ENCODE measurements at regions not wholly inside any gene's neighbourhood (a gene's known extent, or its start where the extent isn't known, plus 50 kb on each side); places are given as distances from the start of the nearest gene placed in this dataset.

GRCh38 chr3:72560846-72561675, 287.2 kb downstream of the SHQ1 start:
- no peak overlapping the region for H2BK120ac ChIP-seq (ENCODE audit: low read depth, low read length, poor library complexity, severe bottlenecking)
- H3K14ac ChIP-seq (ENCODE audit: insufficient read depth, low read length), result no peak overlapping the region
- H3K27ac Mint-ChIP-seq, result peak overlapping the region; percentile 83 to 94 (median 90); a peak in 6 of 7 replicates
- peaks cover 12 to 20% of the 10 kb centered on the region in 2 experiments for H3K9me3 Mint-ChIP-seq
- H2AK5ac ChIP-seq (ENCODE audit: insufficient read length, low read length), result no peak overlapping the region
- H2BK20ac ChIP-seq (ENCODE audit: low read depth, low read length, poor library complexity, severe bottlenecking), result no peak overlapping the region
- H2BK5ac ChIP-seq (ENCODE audit: insufficient read length, low read length), result no peak overlapping the region
- peak overlapping the region; percentile 74 for H3K27ac ChIP-seq (ENCODE audit: insufficient read length, low read depth, low read length)
- no peak overlapping the region for H4K5ac ChIP-seq (ENCODE audit: insufficient read length, low read depth, low read length)
- H3K79me2 ChIP-seq (ENCODE audit: insufficient read depth, low read length), result no peaks in the 10 kb centered on the region
- H2BK12ac ChIP-seq (ENCODE audit: insufficient read length, low read depth, low read length), result no peak overlapping the region
- H3K4me3 Mint-ChIP-seq, result no peak overlapping the region
- H3K4me1 ChIP-seq (ENCODE audit: insufficient read depth, low read length), result no peaks in the 10 kb centered on the region
- H3K4me1 Mint-ChIP-seq, result peaks cover 21 to 23% of the 10 kb centered on the region in 2 experiments
- H4K20me1 ChIP-seq (ENCODE audit: control insufficient read depth, insufficient read depth, insufficient read length), result no peaks in the 10 kb centered on the region
- H3K9ac ChIP-seq (ENCODE audit: extremely low read depth, insufficient read length, low read length), result no peak overlapping the region
- H3K18ac ChIP-seq (ENCODE audit: insufficient read length, low read depth, low read length), result no peak overlapping the region
- no peak overlapping the region for H3K4me2 ChIP-seq (ENCODE audit: insufficient read depth, insufficient read length, low read length)
- H3K79me1 ChIP-seq (ENCODE audit: insufficient read depth, low read depth, low read length, poor library complexity, severe bottlenecking), result no peaks in the 10 kb centered on the region
- no peak overlapping the region for H4K91ac ChIP-seq (ENCODE audit: insufficient read length, low read depth, low read length)
- H3K27me3 Mint-ChIP-seq (ENCODE audit: low read depth), result peaks cover 4% of the 10 kb centered on the region
- WGBS (ENCODE audit: extremely low coverage, insufficient read length, low lambda C conversion rate), result no CpG with 5 or more reads among the region's 8 CpGs
- no peak overlapping the region for H4K8ac ChIP-seq (replicated peaks; ENCODE audit: insufficient read length, low read depth, low read length)
- DNase-seq, result no peak
- H3K4ac ChIP-seq (ENCODE audit: low read depth, low read length), result no peak overlapping the region
- peaks cover 5% of the 10 kb centered on the region for H3K9me3 ChIP-seq (ENCODE audit: control insufficient read depth, low read depth, low read length)
- H2BK15ac ChIP-seq (ENCODE audit: low read depth, low read length), result no peak overlapping the region
- H3K36me3 Mint-ChIP-seq (ENCODE audit: insufficient read depth in 1 of 3, low read depth in 3 of 3), result peaks cover 5 to 11% (median 7%) of the 10 kb centered on the region in 3 experiments; a peak in 4 of 7 replicates
- H3T11ph ChIP-seq (ENCODE audit: low read length), result no peak overlapping the region
- no peak overlapping the region for H3K23ac ChIP-seq (ENCODE audit: insufficient read length, low read depth, low read length)
- H3K23me2 ChIP-seq (ENCODE audit: insufficient read length, low read depth, low read length, poor library complexity, severe bottlenecking), result no peaks in the 10 kb centered on the region
- no peak overlapping the region for H2AFZ ChIP-seq (ENCODE audit: low read length)
- no peak overlapping the region for H3K56ac ChIP-seq (ENCODE audit: insufficient read length, low read depth, low read length)
- no peak for TF ChIP-seq CTCF (conservative IDR thresholded peaks at IDR 0.05)
- H3K27me3 ChIP-seq (ENCODE audit: insufficient read depth, low read length), result no peaks in the 10 kb centered on the region

All from H9 (cell line).